ENCODE measurements at regions not wholly inside any gene's neighbourhood (a gene's known extent, or its start where the extent isn't known, plus 50 kb on each side); places are given as distances from the start of the nearest gene placed in this dataset.

GRCh38 chr2:8002765-8003393, 679.0 kb upstream of the ID2 start:
- Histone ChIP-seq H3K4me3 (no peak overlapping the region), H3K9me3 (replicated peaks in 1 of 3) (no peaks in the 10 kb centered on the region), H3K4me1 (replicated peaks in 1 of 2) (peaks cover 8 to 29% of the 10 kb centered on the region in 2 donors), H3K27ac (peak overlapping the region in 1 of 5 donors; percentile 64), H3K36me3 (replicated peaks in 1 of 2) (no peaks in the 10 kb centered on the region), H3K27me3 (no peaks in the 10 kb centered on the region)
- no peak for DNase-seq
- TF ChIP-seq CTCF (IDR thresholded peaks at IDR 0.05) (no peak), POLR2A (IDR thresholded peaks at IDR 0.05) (no peak)
- intact Hi-C loops (cut with DNase I) = no loop called here
- WGBS, 4 donors = 86 to 90% (median 88%) methylated on average over 8 of the region's 8 CpGs

DNA sequence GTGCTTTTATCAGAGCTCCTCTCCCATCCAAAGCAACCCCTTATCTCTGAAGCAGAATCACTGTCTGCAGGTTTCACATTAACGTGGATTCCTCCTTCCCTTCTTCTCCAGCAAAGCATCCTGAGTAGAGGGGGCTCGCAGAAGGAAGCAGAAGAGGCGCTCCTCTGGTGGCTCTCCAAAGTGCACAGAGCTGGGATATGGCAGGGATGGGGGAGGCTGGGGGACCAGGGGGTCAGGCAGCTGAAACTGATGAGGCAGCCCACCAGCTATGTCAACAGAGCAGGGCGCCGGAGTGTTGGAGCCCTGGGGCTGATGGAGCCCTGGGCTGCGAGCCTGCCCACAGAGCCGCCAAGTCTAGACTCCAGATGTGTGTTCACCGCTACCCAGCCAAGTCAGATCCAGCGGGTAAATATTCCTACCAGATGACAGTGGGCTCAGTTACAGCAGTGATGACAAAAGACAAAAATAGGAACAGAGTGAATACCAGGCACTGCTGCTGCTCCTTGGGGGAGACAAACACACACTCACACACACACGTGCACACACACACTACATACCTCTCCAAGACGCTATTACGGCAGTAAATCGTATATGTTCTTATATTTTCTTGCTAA, 678.3 kb upstream of the ID2 start:
- H3K27me3 ChIP-seq = no peaks in the 10 kb centered on the region
- peaks cover 8 to 29% of the 10 kb centered on the region in 2 donors for H3K4me1 ChIP-seq (replicated peaks in 1 of 2)
- no peaks in the 10 kb centered on the region for H3K9me3 ChIP-seq (replicated peaks in 1 of 3)
- no peak for TF ChIP-seq CTCF (IDR thresholded peaks at IDR 0.05)
- TF ChIP-seq POLR2A (IDR thresholded peaks at IDR 0.05) = no peak
- DNase-seq = peak in 5 of 7 donors; percentile 14 to 61 (median 27)
- H3K27ac ChIP-seq = peak overlapping the region in 3 of 5 donors; percentile 35 to 68 (median 64)
- intact Hi-C loops (cut with DNase I) = no loop called here
- peak overlapping the region in 1 of 4 donors; percentile 10 for H3K4me3 ChIP-seq
- WGBS, 4 donors = 61 to 74% (median 72%) methylated on average over 13 of the region's 13 CpGs
- H3K36me3 ChIP-seq (replicated peaks in 1 of 2) = no peaks in the 10 kb centered on the region

DNA sequence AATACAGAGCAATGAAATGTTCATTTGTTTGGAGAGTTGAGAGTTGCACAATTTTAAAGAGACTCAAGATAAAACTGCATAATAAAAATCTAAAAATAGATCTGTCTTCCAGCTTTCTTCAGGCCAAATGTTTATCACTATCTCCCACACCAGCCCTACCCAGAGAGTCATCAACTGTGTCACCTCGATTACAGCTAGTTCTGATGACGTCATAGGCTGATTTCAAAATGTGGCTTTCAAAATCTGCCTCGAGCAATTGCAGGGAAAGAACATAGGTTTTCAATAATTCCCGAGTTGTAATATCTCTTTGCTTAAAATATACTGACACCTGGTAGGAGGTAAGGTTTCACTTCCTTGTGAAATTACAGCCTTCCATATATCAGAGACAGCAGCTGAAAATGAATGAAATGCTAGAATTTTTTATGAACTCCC, 677.6 kb upstream of the ID2 start:
- H3K9me3 ChIP-seq (replicated peaks in 1 of 3) = no peaks in the 10 kb centered on the region
- H3K36me3 ChIP-seq (replicated peaks in 1 of 2) = no peaks in the 10 kb centered on the region
- peak overlapping the region in 1 of 4 donors; percentile 10 for H3K4me3 ChIP-seq
- no peak for TF ChIP-seq POLR2A (IDR thresholded peaks at IDR 0.05)
- no peak for TF ChIP-seq CTCF (IDR thresholded peaks at IDR 0.05)
- H3K27ac ChIP-seq = peak overlapping the region in 4 of 5 donors; percentile 8 to 68 (median 50)
- DNase-seq = peak; percentile 47 to 86 (median 79)
- intact Hi-C loops (cut with DNase I) = no loop called here
- H3K27me3 ChIP-seq = no peaks in the 10 kb centered on the region
- peaks cover 8 to 29% of the 10 kb centered on the region in 2 donors for H3K4me1 ChIP-seq (replicated peaks in 1 of 2)
- 7 to 22% (median 15%) methylated on average over 4 of the region's 4 CpGs for WGBS, 4 donors

- peak in 6 of 7 donors; percentile 19 to 74 (median 52) for DNase-seq
- Histone ChIP-seq H3K27ac (peak overlapping the region in 4 of 5 donors; percentile 20 to 82 (median 49)), H3K36me3 (replicated peaks in 1 of 2) (no peaks in the 10 kb centered on the region), H3K4me3 (no peak overlapping the region), H3K27me3 (no peaks in the 10 kb centered on the region), H3K4me1 (replicated peaks in 1 of 2) (peaks cover 8 to 29% of the 10 kb centered on the region in 2 donors), H3K9me3 (replicated peaks in 1 of 3) (no peaks in the 10 kb centered on the region)
- TF ChIP-seq CTCF (IDR thresholded peaks at IDR 0.05) (peak in 3 of 6 experiments; percentile 36 to 47 (median 40)), POLR2A (IDR thresholded peaks at IDR 0.05) (no peak)
- intact Hi-C loops (cut with DNase I) = no loop called here
Measured at GRCh38 chr2:8006181-8006580, 675.7 kb upstream of the ID2 start.

Data from adrenal gland (tissue), 9 donors.